AG04450 (cell line): ENCODE measurements at regions not wholly inside any gene's neighbourhood (a gene's known extent, or its start where the extent isn't known, plus 50 kb on each side); places are given as distances from the start of the nearest gene placed in this dataset.

Source experiments
- CTCF ChIA-PET: fragments of 300-600, 350-600 bp; formaldehyde crosslinking; extraction: SDS; loops from one replicate; lab custom pipeline; 2022; ENCODE audit warnings: antibody characterized with exemption, inconsistent platforms; lab: Charles Lee
- POLR2A ChIA-PET: fragments of 350-600 bp; formaldehyde crosslinking; extraction: SDS; loops from one replicate; lab custom pipeline; 2021; ENCODE audit warnings: antibody characterized with exemption, inconsistent platforms; lab: Yijun Ruan, JAX
- DNase-seq: peaks from one replicate; pipeline ENCODE4 v3.0.0-alpha.2; 2011; ENCODE audit warnings: low read depth, low spot score
- H3K27ac ChIP-seq: one replicate; pipeline ENCODE4 v1.5.1; 2012; ENCODE audit warnings: low read depth, low read length, control low read depth
- H3K27me3 ChIP-seq: one replicate; pipeline ENCODE4 v1.6.0; 2012; ENCODE audit warnings: low read length; ENCODE audit not compliant: control insufficient read depth, insufficient read depth
- H3K4me3 ChIP-seq: 2 replicates; pipeline ENCODE4 v1.5.1; 2011; ENCODE audit warnings: mild to moderate bottlenecking, low read depth, low read length, control low read depth
- H3K9me3 ChIP-seq: 2 replicates; pipeline ENCODE4 v1.5.1; 2012; ENCODE audit warnings: low read length; ENCODE audit not compliant: control insufficient read depth, insufficient read depth
- CTCF ChIP-seq: IDR thresholded peaks from 2 replicates; pipeline ENCODE4 v1.5.1; 2011; ENCODE audit warnings: low read depth, low read length, control low read depth, inconsistent platforms

GRCh38 chr2:8576525-8577167 lies 105.2 kb upstream of the ID2 start:
- no peak for TF ChIP-seq CTCF
- Histone ChIP-seq H3K4me3 (no peak overlapping the region), H3K9me3 (no peaks in the 10 kb centered on the region; the same call in 1 of the 2 replicates), H3K27me3 (no peaks in the 10 kb centered on the region), H3K27ac (no peak overlapping the region)
- ChIA-PET POLR2A (no interaction called here), CTCF (no interaction called here)
- DNase-seq = no peak

- CTCF ChIA-PET = no interaction called here
Observed at GRCh38 chr2:8577573-8577972, 104.3 kb upstream of the ID2 start.

GRCh38 chr2:8578335-8579244 lies 103.3 kb upstream of the ID2 start:
- Histone ChIP-seq H3K27me3 (no peaks in the 10 kb centered on the region), H3K4me3 (no peak overlapping the region), H3K27ac (no peak overlapping the region), H3K9me3 (no peaks in the 10 kb centered on the region)
- ChIA-PET POLR2A (no interaction called here), CTCF (no interaction called here)
- DNase-seq = no peak
- TF ChIP-seq CTCF = no peak

More at GRCh38 chr2:8577573-8577972, 104.3 kb upstream of the ID2 start:
- Histone ChIP-seq H3K27me3 (no peaks in the 10 kb centered on the region), H3K9me3 (no peaks in the 10 kb centered on the region), H3K27ac (no peak overlapping the region), H3K4me3 (no peak overlapping the region)
- TF ChIP-seq CTCF = no peak
- DNase-seq = no peak
- POLR2A ChIA-PET = no interaction called here

- Histone ChIP-seq H3K9me3 (peaks cover 3% of the 10 kb centered on the region; the same call in 1 of the 2 replicates), H3K27me3 (no peaks in the 10 kb centered on the region), H3K4me3 (no peak overlapping the region), H3K27ac (no peak overlapping the region)
- DNase-seq = no peak
- ChIA-PET CTCF (no interaction called here), POLR2A (no interaction called here)
- no peak for TF ChIP-seq CTCF
Observed at GRCh38 chr2:8579485-8580085, 102.3 kb upstream of the ID2 start.
